GM12878 (cell line): ENCODE measurements at regions not wholly inside any gene's neighbourhood (a gene's known extent, or its start where the extent isn't known, plus 50 kb on each side); places are given as distances from the start of the nearest gene placed in this dataset.

Source experiments
- ATAC-seq: fragments of 200-7000 bp; cut with Tn5 transposase; 3 replicates; pipeline ENCODE4 v1.9.1; 2020; ENCODE audit warnings: mild to moderate bottlenecking, moderate library complexity
- BruUV-seq: library from RNA; stranded (reverse); fragments of 400-500 nt; replicated peaks from 2 replicates; lab custom pipeline; 2021; lab: Mats Ljungman, UMichigan
- CTCF ChIA-PET: fragments of 300-600 bp; sonication (Branson Sonifier 250); formaldehyde crosslinking; extraction: SDS; loops from one replicate; lab custom pipeline; 2021; ENCODE audit warnings: inconsistent platforms; lab: Yijun Ruan, JAX
- POLR2A ChIA-PET: fragments of 350-600 bp; formaldehyde crosslinking; extraction: SDS; loops from one replicate; lab custom pipeline; 2021; ENCODE audit warnings: inconsistent platforms; lab: Charles Lee
- RAD21 ChIA-PET: fragments of 300-600 bp; sonication (Branson Sonifier 250); formaldehyde crosslinking; loops from one replicate; lab custom pipeline; 2023; ENCODE audit warnings: antibody characterized with exemption; ENCODE audit not compliant: unreplicated experiment; lab: Charles Lee
- SMC1A ChIA-PET: fragments of 300-600 bp; sonication (Branson Sonifier 250); formaldehyde crosslinking; loops from one replicate; lab custom pipeline; 2023; ENCODE audit not compliant: unreplicated experiment, uncharacterized antibody; lab: Charles Lee
- DNase-seq: peaks from one replicate; pipeline ENCODE4 v3.0.0-alpha.2; 2011; ENCODE audit warnings: low read depth, low spot score
- FAIRE-seq: peaks from 3 replicates; lab custom pipeline; 2011; peaks lifted over from hg19 to GRCh38; lab: Jason Lieb, UNC
- H2AFZ ChIP-seq: 2 replicates; pipeline ENCODE4 v1.6.0; 2011; ENCODE audit warnings: low read depth, low read length, control low read depth; ENCODE audit not compliant: control insufficient read depth
- H3K27ac ChIP-seq: 2 replicates; pipeline ENCODE4 v1.5.1; 2011; ENCODE audit warnings: control low read depth; ENCODE audit not compliant: control insufficient read depth, insufficient read depth
- H3K27me3 ChIP-seq, 2 experiments: replicated peaks in 1 of 2; 2 replicates each; pipeline versions ENCODE4 v1.6.0 to v1.6.1; 2011; ENCODE audit warnings: low read length in 1 of 2; ENCODE audit not compliant: control insufficient read depth in 2 of 2, insufficient read depth in 2 of 2
- H3K36me3 ChIP-seq, 2 experiments: 2 replicates each; pipeline ENCODE4 v1.5.1; 2011; ENCODE audit warnings: low read length in 1 of 2; ENCODE audit not compliant: control insufficient read depth in 2 of 2, insufficient read depth in 2 of 2
- H3K4me1 ChIP-seq: 2 replicates; pipeline ENCODE4 v1.6.1; 2011; ENCODE audit warnings: mild to moderate bottlenecking, low read length, moderate library complexity, mixed read lengths; ENCODE audit not compliant: control insufficient read depth, insufficient read depth
- H3K4me2 ChIP-seq: 2 replicates; pipeline ENCODE4 v1.6.0; 2011; ENCODE audit warnings: control low read depth; ENCODE audit not compliant: control insufficient read depth, insufficient read depth
- H3K4me3 ChIP-seq: fragments of 200-600 bp; sonication (generic); 2 replicates; pipeline ENCODE4 v1.5.1; 2016
- H3K79me2 ChIP-seq: 2 replicates; pipeline ENCODE4 v1.6.0; 2011; ENCODE audit warnings: low read length; ENCODE audit not compliant: control insufficient read depth, insufficient read depth
- H3K9ac ChIP-seq: 2 replicates; pipeline ENCODE4 v1.8.0; 2011; ENCODE audit warnings: low read length, control low read depth, mixed read lengths; ENCODE audit not compliant: control insufficient read depth, insufficient read depth
- H3K9me3 ChIP-seq: replicated peaks from 3 replicates; pipeline ENCODE4 v1.5.1; 2011; ENCODE audit warnings: mild to moderate bottlenecking, low read length; ENCODE audit not compliant: control insufficient read depth, insufficient read depth
- H4K20me1 ChIP-seq: 2 replicates; pipeline ENCODE4 v1.6.0; 2011; ENCODE audit not compliant: control insufficient read depth, insufficient read depth
- BRCA1 ChIP-seq: IDR thresholded peaks from 2 replicates; pipeline ENCODE4 v1.6.1; 2011; ENCODE audit warnings: low read depth, low read length, improper control_type of control experiment
- JUNB ChIP-seq: IDR thresholded peaks from 2 replicates; pipeline ENCODE4 v1.6.1; 2016; ENCODE audit warnings: antibody characterized with exemption, mild to moderate bottlenecking
- KLF5 ChIP-seq: fragments of 450-650 bp; IDR thresholded peaks from 2 replicates; pipeline ENCODE4 v1.6.1; 2014; ENCODE audit warnings: mild to moderate bottlenecking; ENCODE audit not compliant: partially characterized antibody
- WGBS: methylation state at CpG from one replicate; pipeline ENCODE4 v1.1.6; 2016; ENCODE audit warnings: low lambda C conversion rate; ENCODE audit not compliant: insufficient replicate concordance, insufficient coverage; ENCODE audit errors: missing lambda C conversion rate; 5-methylcytosine and 5-hydroxymethylcytosine counted together
- in situ Hi-C: fragments of 300-500 bp; cut with MboI; formaldehyde crosslinking; loops from 9 replicates; pipeline ENCODE4 v1.14.3; 2018; ENCODE audit warnings: mixed read lengths
- intact Hi-C: fragments of 100-400 bp; cut with micrococcal nuclease; formaldehyde crosslinking; loops from one replicate; pipeline ENCODE4 v1.14.2; 2022; ENCODE audit not compliant: unreplicated experiment

GRCh38 chr15:101573951-101574350, 78.2 kb downstream of the TM2D3 start:
- no peak overlapping the region for H3K9ac ChIP-seq
- DNase-seq, result no peak
- H3K79me2 ChIP-seq, result no peaks in the 10 kb centered on the region
- no peaks in the 10 kb centered on the region for H3K9me3 ChIP-seq
- CTCF ChIA-PET, result no interaction called here
- no peak overlapping the region for H3K27ac ChIP-seq
- H3K36me3 ChIP-seq, result no peaks in the 10 kb centered on the region
- no peak overlapping the region for H3K4me2 ChIP-seq
- no peaks in the 10 kb centered on the region for H3K4me1 ChIP-seq
- TF ChIP-seq BRCA1 (no peak), JUNB (no peak)
- intact Hi-C loops, result no loop called here
- H3K4me3 ChIP-seq, result no peak overlapping the region
- in situ Hi-C loops, result no loop called here
- SMC1A ChIA-PET, result no interaction called here
- WGBS, result 6% methylated on average over 3 of the region's 3 CpGs
- RAD21 ChIA-PET, result no interaction called here
- no peak overlapping the region for H2AFZ ChIP-seq
- no peaks in the 10 kb centered on the region for H4K20me1 ChIP-seq
- no peak for ATAC-seq
- no TSS peak for BruUV-seq
- FAIRE-seq, result no peak
- no peaks in the 10 kb centered on the region; a peak in 1 of 4 replicates for H3K27me3 ChIP-seq
- POLR2A ChIA-PET, result no interaction called here

- no peaks in the 10 kb centered on the region for H3K9me3 ChIP-seq
- FAIRE-seq, result no peak
- intact Hi-C loops, result no loop called here
- no peak for TF ChIP-seq KLF5
- no peak overlapping the region for H2AFZ ChIP-seq
- H3K36me3 ChIP-seq, result no peaks in the 10 kb centered on the region
- ChIA-PET RAD21 (no interaction called here), CTCF (no interaction called here), POLR2A (no interaction called here), SMC1A (interaction anchor here (0.6 kb wide), 1 partner anchor 272 kb away, joined by 3 read pairs; no protein-coding TSS in a partner anchor)
- no peak overlapping the region for H3K4me2 ChIP-seq
- in situ Hi-C loops, result no loop called here
- H3K27me3 ChIP-seq, result peaks cover 0 to 3% of the 10 kb centered on the region in 2 experiments; a peak in 2 of 4 replicates
- no peak for ATAC-seq
- no peak overlapping the region for H3K9ac ChIP-seq
- H3K79me2 ChIP-seq, result no peaks in the 10 kb centered on the region
- BruUV-seq, result no TSS peak
- no peaks in the 10 kb centered on the region for H3K4me1 ChIP-seq
- H3K27ac ChIP-seq, result no peak overlapping the region
- no peak for DNase-seq
- H3K4me3 ChIP-seq, result no peak overlapping the region
- no peaks in the 10 kb centered on the region for H4K20me1 ChIP-seq
These were observed 80.7 kb upstream of the PCSK6 start for GRCh38 chr15:101570241-101570640.
